ENCODE measurements at regions not wholly inside any gene's neighbourhood (a gene's known extent, or its start where the extent isn't known, plus 50 kb on each side); places are given as distances from the start of the nearest gene placed in this dataset.

DNA sequence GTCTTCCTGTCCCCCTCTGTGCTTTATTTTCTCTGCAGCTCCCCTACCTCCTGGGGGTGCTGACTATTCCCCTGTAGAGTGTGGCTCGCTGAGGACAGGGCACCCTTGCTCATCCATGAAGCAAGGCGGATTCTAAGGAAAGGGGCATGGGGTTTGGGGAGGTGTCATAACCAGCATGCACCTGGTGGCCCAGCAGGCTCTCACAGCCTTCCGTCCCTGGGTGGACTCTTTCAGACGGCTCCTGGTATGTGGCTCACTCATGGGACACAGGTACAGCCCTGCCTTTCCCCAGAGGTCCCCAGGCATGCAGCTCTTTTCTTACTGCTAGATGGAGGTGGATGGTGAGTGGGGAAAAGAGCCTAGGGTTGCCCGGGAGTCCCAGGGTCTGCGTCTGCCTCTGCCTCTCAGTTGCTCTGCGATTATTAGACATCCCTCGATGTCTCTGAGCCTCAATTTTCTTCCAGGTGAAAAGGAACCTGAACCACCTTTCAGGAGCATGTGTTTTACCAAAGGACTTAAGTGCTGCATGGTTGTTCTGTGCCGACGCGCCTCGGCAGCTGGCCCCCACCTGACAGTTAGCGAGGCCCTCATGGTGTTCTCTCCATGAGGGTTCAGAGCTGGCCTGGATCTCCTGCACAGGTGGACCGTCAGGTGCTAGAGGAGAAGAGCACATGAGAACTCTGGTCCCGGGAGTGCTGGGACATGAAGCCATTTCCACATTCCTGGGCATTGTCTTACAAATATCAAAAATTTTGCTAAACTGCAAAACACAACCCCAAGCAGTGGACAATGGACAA, 172.5 kb upstream of the SHH start:
- no peaks in the 10 kb centered on the region for H3K4me1 ChIP-seq (ENCODE audit: insufficient read depth, low read length)
- POLR2A ChIA-PET (ENCODE audit: partially characterized antibody), result no interaction called here
- H3K9me3 ChIP-seq (ENCODE audit: control insufficient read depth in 1 of 2, low read length in 2 of 2), result no peaks in the 10 kb centered on the region
- H3K27me3 ChIP-seq (ENCODE audit: insufficient read depth, low read length), result no peaks in the 10 kb centered on the region
- Mint-ChIP-seq H3K4me1 (no peaks in the 10 kb centered on the region), H3K27ac (no peak overlapping the region), H3K27me3 (peaks cover 0 to 1% of the 10 kb centered on the region in 2 donors), H3K4me3 (no peak overlapping the region), H3K36me3 (no peaks in the 10 kb centered on the region), H3K9me3 (peaks cover 0 to 14% (median 2%) of the 10 kb centered on the region in 8 donors)
- no peak overlapping the region for H3K4me3 ChIP-seq (ENCODE audit: low read length in 2 of 2)
- intact Hi-C loops (cut with micrococcal nuclease), result no loop called here
- DNase-seq, result no peak
- CTCF ChIA-PET (ENCODE audit: partially characterized antibody), result no interaction called here
- H3K27ac ChIP-seq (ENCODE audit: low read depth, low read length), result no peak overlapping the region
- no peaks in the 10 kb centered on the region for H3K36me3 ChIP-seq (ENCODE audit: insufficient read depth, low read length)

DNA sequence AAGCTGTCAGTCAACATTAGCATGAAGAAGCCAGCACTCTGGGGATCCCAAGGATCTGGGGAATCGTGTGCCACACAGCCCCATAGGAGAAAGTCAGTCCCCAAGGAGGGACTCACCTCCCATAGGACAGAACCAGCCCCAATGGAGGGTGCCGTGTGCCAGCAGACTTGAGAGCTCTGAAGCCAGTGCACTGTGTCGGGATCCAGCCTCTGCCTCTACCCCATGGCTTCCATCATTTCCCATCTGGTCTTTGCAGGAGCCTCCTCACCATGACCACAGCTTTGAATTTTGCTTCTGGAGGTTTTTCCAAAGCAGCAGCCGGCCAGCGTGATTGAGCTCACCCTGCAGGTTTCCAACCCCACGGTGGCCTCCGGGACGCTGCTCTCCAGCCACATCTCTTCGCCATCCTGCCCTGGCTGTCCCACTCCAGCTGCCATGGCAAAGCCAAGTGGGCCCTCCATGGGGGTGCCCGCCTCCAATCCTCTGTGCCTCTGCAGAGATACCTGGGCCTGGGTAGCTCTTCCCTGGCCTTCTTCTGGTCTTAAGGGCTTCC, 171.8 kb upstream of the SHH start:
- H3K27me3 Mint-ChIP-seq, result peaks cover 0 to 1% of the 10 kb centered on the region in 2 donors
- no peak for DNase-seq
- no peak overlapping the region for H3K4me3 ChIP-seq (ENCODE audit: low read length in 2 of 2)
- H3K27me3 ChIP-seq (ENCODE audit: insufficient read depth, low read length), result no peaks in the 10 kb centered on the region
- no peaks in the 10 kb centered on the region for H3K4me1 Mint-ChIP-seq
- no peak overlapping the region for H3K27ac Mint-ChIP-seq
- ChIA-PET POLR2A (ENCODE audit: partially characterized antibody) (no interaction called here), CTCF (ENCODE audit: partially characterized antibody) (no interaction called here)
- H3K9me3 Mint-ChIP-seq, result peaks cover 0 to 8% (median 0%) of the 10 kb centered on the region in 8 donors
- H3K36me3 Mint-ChIP-seq, result no peaks in the 10 kb centered on the region
- no peaks in the 10 kb centered on the region for H3K4me1 ChIP-seq (ENCODE audit: insufficient read depth, low read length)
- H3K27ac ChIP-seq (ENCODE audit: low read depth, low read length), result no peak overlapping the region
- H3K4me3 Mint-ChIP-seq, result no peak overlapping the region
- intact Hi-C loops (cut with micrococcal nuclease), result no loop called here
- H3K9me3 ChIP-seq (ENCODE audit: control insufficient read depth in 1 of 2, low read length in 2 of 2), result no peaks in the 10 kb centered on the region
- no peaks in the 10 kb centered on the region for H3K36me3 ChIP-seq (ENCODE audit: insufficient read depth, low read length)

DNA sequence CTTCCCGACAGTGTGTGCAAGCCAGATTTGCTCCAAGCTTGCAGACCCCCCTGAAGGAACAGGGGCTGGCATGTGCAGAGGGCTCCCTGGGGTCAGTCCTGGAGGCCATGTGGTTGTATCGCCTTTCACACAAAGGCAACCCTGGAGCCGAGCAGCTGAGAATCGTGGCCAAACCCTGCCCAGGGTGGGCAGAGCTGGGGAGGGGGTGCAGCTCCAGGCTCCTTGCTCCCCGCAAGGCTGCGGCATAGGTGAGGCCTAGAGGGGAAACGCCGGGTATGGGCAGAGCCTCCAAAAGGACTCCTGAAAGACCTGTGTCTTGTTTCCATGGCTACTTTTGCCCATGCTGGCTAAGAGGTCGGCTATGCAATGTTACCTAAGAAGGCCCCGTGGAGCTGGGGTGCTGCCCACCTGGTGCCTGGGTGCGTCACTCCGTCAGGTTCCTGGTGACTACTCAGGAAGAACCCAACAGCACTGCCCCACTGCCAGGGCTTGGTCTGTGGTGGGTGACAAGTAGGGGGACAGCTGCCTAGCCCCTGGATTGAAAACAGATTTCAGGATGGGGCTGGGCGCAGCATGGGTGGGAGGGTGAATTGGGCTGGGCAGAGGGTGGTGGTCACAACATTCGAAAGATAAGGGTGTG, 171.0 kb upstream of the SHH start:
- Histone ChIP-seq H3K36me3 (ENCODE audit: insufficient read depth, low read length) (no peaks in the 10 kb centered on the region), H3K27me3 (ENCODE audit: insufficient read depth, low read length) (no peaks in the 10 kb centered on the region), H3K9me3 (ENCODE audit: control insufficient read depth in 1 of 2, low read length in 2 of 2) (no peaks in the 10 kb centered on the region), H3K4me3 (ENCODE audit: low read length in 2 of 2) (no peak overlapping the region), H3K27ac (ENCODE audit: low read depth, low read length) (no peak overlapping the region), H3K4me1 (ENCODE audit: insufficient read depth, low read length) (no peaks in the 10 kb centered on the region)
- Mint-ChIP-seq H3K4me1 (no peaks in the 10 kb centered on the region), H3K36me3 (no peaks in the 10 kb centered on the region), H3K4me3 (no peak overlapping the region), H3K27ac (no peak overlapping the region), H3K9me3 (peaks cover 0 to 8% (median 0%) of the 10 kb centered on the region in 8 donors), H3K27me3 (peaks cover 0 to 2% of the 10 kb centered on the region in 2 donors)
- POLR2A ChIA-PET (ENCODE audit: partially characterized antibody), result no interaction called here
- DNase-seq, result no peak
- intact Hi-C loops (cut with micrococcal nuclease), result no loop called here
- CTCF ChIA-PET (ENCODE audit: partially characterized antibody), result no interaction called here

DNA sequence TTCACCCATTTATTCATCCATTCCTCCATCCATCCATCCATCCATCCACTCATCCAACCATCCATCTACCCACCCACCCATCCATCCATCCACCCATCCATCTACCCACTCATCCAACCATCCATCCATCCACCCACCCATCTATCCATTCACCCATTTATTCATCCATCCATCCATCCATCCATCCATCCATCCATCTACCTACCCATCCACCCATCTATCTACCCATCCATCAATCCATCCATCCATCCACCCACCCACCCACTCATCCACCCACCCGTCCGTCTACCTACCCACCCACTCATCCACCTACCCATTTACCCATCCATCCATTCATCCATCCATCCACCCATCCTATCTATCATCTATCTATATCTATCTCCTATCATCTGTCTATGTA, 169.4 kb upstream of the SHH start:
- no peaks in the 10 kb centered on the region for H3K36me3 ChIP-seq (ENCODE audit: insufficient read depth, low read length)
- CTCF ChIA-PET (ENCODE audit: partially characterized antibody), result no interaction called here
- Mint-ChIP-seq H3K4me1 (peaks cover 0 to under 1% (median 0%) of the 10 kb centered on the region in 4 donors), H3K36me3 (no peaks in the 10 kb centered on the region), H3K9me3 (peaks cover 0 to 2% (median 0%) of the 10 kb centered on the region in 8 donors), H3K27me3 (peaks cover 0 to 4% of the 10 kb centered on the region in 2 donors), H3K27ac (no peak overlapping the region), H3K4me3 (no peak overlapping the region)
- no peak overlapping the region for H3K27ac ChIP-seq (ENCODE audit: low read depth, low read length)
- H3K9me3 ChIP-seq (ENCODE audit: control insufficient read depth in 1 of 2, low read length in 2 of 2), result no peaks in the 10 kb centered on the region
- H3K4me3 ChIP-seq (ENCODE audit: low read length in 2 of 2), result no peak overlapping the region
- POLR2A ChIA-PET (ENCODE audit: partially characterized antibody), result no interaction called here
- H3K27me3 ChIP-seq (ENCODE audit: insufficient read depth, low read length), result no peaks in the 10 kb centered on the region
- H3K4me1 ChIP-seq (ENCODE audit: insufficient read depth, low read length), result no peaks in the 10 kb centered on the region
- DNase-seq, result no peak
- intact Hi-C loops (cut with micrococcal nuclease), result no loop called here

DNA sequence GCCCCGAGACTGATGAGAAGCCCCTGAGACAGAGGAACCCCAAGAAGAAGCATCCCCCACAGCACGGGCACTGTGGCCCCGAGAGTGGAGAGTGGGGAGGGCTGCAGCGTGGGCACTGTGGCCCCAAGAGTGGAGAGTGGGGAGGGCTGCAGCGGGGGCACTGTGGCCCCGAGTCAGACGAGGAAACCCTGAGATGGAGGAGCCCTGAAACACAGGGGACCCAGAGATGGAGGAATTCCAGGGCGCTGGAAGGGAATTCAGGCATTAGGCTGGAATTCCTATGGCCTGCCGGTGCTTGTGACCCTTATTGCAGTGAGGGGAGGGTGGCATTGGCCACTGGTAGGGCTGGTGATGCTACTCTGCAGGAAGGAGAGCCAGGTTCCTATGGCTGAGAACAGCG, 168.6 kb upstream of the SHH start:
- no peak for DNase-seq
- H3K36me3 Mint-ChIP-seq, result no peaks in the 10 kb centered on the region
- POLR2A ChIA-PET (ENCODE audit: partially characterized antibody), result no interaction called here

DNA sequence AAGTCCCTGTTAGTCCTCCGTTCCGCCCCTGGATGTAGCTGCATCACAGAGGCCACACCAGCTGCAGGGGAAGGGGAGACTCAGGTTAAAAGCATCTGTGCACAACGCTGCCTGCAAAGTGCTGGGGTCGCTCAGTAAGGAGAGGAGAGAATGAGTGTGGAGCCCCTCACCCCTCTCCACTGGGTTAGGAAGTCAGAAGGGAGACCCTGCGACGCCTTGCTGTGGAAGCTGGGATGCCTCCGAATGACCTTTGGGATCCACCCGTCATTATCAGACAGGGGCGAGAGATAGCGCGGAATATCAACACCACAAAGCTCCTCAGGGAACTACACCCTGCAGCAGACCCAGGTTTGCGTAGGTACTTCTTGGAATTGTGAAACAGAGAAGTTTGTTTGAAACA, 167.7 kb upstream of the SHH start:
- intact Hi-C loops (cut with micrococcal nuclease), result no loop called here
- ChIA-PET CTCF (ENCODE audit: partially characterized antibody) (no interaction called here), POLR2A (ENCODE audit: partially characterized antibody) (no interaction called here)
- no peak overlapping the region for H3K4me3 Mint-ChIP-seq
- no peaks in the 10 kb centered on the region for H3K9me3 ChIP-seq (ENCODE audit: control insufficient read depth in 1 of 2, low read length in 2 of 2)
- peaks cover 0 to 4% of the 10 kb centered on the region in 2 donors for H3K27me3 Mint-ChIP-seq
- no peak overlapping the region for H3K27ac ChIP-seq (ENCODE audit: low read depth, low read length)
- H3K4me3 ChIP-seq (ENCODE audit: low read length in 2 of 2), result no peak overlapping the region
- DNase-seq, result no peak
- H3K4me1 Mint-ChIP-seq, result peaks cover 0 to 1% (median 0%) of the 10 kb centered on the region in 4 donors
- no peaks in the 10 kb centered on the region for H3K27me3 ChIP-seq (ENCODE audit: insufficient read depth, low read length)
- no peak overlapping the region for H3K27ac Mint-ChIP-seq
- no peaks in the 10 kb centered on the region for H3K36me3 ChIP-seq (ENCODE audit: insufficient read depth, low read length)
- no peaks in the 10 kb centered on the region for H3K4me1 ChIP-seq (ENCODE audit: insufficient read depth, low read length)
- no peaks in the 10 kb centered on the region for H3K36me3 Mint-ChIP-seq
- H3K9me3 Mint-ChIP-seq, result peaks cover 0 to 2% (median 0%) of the 10 kb centered on the region in 8 donors

More for the DNA sequence above, 168.6 kb upstream of the SHH start:
- CTCF ChIA-PET (ENCODE audit: partially characterized antibody), result no interaction called here
- H3K27me3 Mint-ChIP-seq, result peaks cover 0 to 4% of the 10 kb centered on the region in 2 donors
- peaks cover 0 to 1% (median 0%) of the 10 kb centered on the region in 4 donors for H3K4me1 Mint-ChIP-seq
- peaks cover 0 to 2% (median 0%) of the 10 kb centered on the region in 8 donors for H3K9me3 Mint-ChIP-seq
- H3K4me3 Mint-ChIP-seq, result peak overlapping the region in 1 of 8 donors; percentile 41
- intact Hi-C loops (cut with micrococcal nuclease), result no loop called here
- Histone ChIP-seq H3K27me3 (ENCODE audit: insufficient read depth, low read length) (no peaks in the 10 kb centered on the region), H3K9me3 (ENCODE audit: control insufficient read depth in 1 of 2, low read length in 2 of 2) (no peaks in the 10 kb centered on the region), H3K4me1 (ENCODE audit: insufficient read depth, low read length) (no peaks in the 10 kb centered on the region), H3K27ac (ENCODE audit: low read depth, low read length) (no peak overlapping the region), H3K36me3 (ENCODE audit: insufficient read depth, low read length) (no peaks in the 10 kb centered on the region), H3K4me3 (ENCODE audit: low read length in 2 of 2) (no peak overlapping the region)
- H3K27ac Mint-ChIP-seq, result no peak overlapping the region

DNA sequence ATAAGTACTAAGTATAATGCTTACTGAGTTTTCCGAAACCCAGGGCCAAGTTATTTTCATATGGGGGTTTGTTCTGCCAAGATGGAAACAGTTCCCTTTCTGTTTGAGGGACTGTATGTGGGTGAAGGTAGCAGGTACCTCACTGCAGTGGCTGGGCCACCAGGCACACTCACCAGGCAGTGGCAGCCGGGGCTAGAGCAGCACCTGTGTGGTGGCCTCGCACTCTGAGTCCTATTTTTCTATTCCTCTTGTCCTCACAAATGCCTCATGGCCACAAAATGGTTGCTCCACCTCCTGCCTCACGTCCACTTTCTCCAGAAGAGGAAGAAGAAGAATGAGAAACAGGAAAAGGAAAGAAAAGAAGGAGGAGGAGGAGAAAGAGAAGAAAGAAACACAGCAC, 167.3 kb upstream of the SHH start:
- no peak overlapping the region for H3K27ac Mint-ChIP-seq
- intact Hi-C loops (cut with micrococcal nuclease), result no loop called here
- Histone ChIP-seq H3K36me3 (ENCODE audit: insufficient read depth, low read length) (no peaks in the 10 kb centered on the region), H3K9me3 (ENCODE audit: control insufficient read depth in 1 of 2, low read length in 2 of 2) (no peaks in the 10 kb centered on the region), H3K27ac (ENCODE audit: low read depth, low read length) (no peak overlapping the region), H3K4me1 (ENCODE audit: insufficient read depth, low read length) (no peaks in the 10 kb centered on the region), H3K27me3 (ENCODE audit: insufficient read depth, low read length) (no peaks in the 10 kb centered on the region), H3K4me3 (ENCODE audit: low read length in 2 of 2) (no peak overlapping the region)
- CTCF ChIA-PET (ENCODE audit: partially characterized antibody), result no interaction called here
- no peaks in the 10 kb centered on the region for H3K36me3 Mint-ChIP-seq
- H3K4me3 Mint-ChIP-seq, result no peak overlapping the region
- POLR2A ChIA-PET (ENCODE audit: partially characterized antibody), result no interaction called here
- DNase-seq, result no peak
- peaks cover 0 to 1% (median 0%) of the 10 kb centered on the region in 4 donors for H3K4me1 Mint-ChIP-seq
- peaks cover 0 to 2% (median 0%) of the 10 kb centered on the region in 8 donors for H3K9me3 Mint-ChIP-seq
- peaks cover 0 to 4% of the 10 kb centered on the region in 2 donors for H3K27me3 Mint-ChIP-seq

Data from CD4-positive, alpha-beta memory T cell (primary cell).